K562 (cell line): ENCODE measurements at regions not wholly inside any gene's neighbourhood (a gene's known extent, or its start where the extent isn't known, plus 50 kb on each side); places are given as distances from the start of the nearest gene placed in this dataset.

Experiments
- ATAC-seq: fragments of 200-7000 bp; cut with Tn5 transposase; 3 replicates; pipeline ENCODE4 v1.9.1; 2020; ENCODE audit warnings: moderate library complexity
- BruUV-seq: library from RNA; stranded (reverse); fragments of 400-500 nt; replicated peaks from 2 replicates; lab custom pipeline; 2021; lab: Mats Ljungman, UMichigan
- CTCF ChIA-PET: fragments of 300-600 bp; formaldehyde crosslinking; extraction: SDS; loops from one replicate; lab custom pipeline; 2021; ENCODE audit warnings: low intra/inter-chr PET ratio; lab: Yijun Ruan, JAX
- POLR2A ChIA-PET: fragments of 300-600, 350-650 bp; sonication (Branson Sonifier 250); formaldehyde crosslinking; extraction: SDS; loops from one replicate; lab custom pipeline; 2021; ENCODE audit warnings: antibody characterized with exemption, inconsistent platforms; lab: Yijun Ruan, JAX
- DNase-seq, 4 experiments: peaks; one replicate each; pipeline versions ENCODE4 v3.0.0 to v3.0.0-alpha.2; 2011 to 2018; ENCODE audit warnings: low spot score in 3 of 4, mixed read lengths in 3 of 4; ENCODE audit errors: extremely low read depth in 1 of 4
- FAIRE-seq: peaks from 2 replicates; lab custom pipeline; 2011; peaks lifted over from hg19 to GRCh38; lab: Jason Lieb, UNC
- H2AFZ ChIP-seq: 2 replicates; pipeline ENCODE4 v1.6.0; 2011; ENCODE audit warnings: low read depth, low read length, control low read depth, inconsistent platforms
- H3K27ac ChIP-seq: fragments of 200-600 bp; 3 replicates; pipeline ENCODE4 v1.8.0; 2011; ENCODE audit warnings: low read depth, mild to moderate bottlenecking, control low read depth, inconsistent platforms, low read length, moderate library complexity, mixed read lengths; ENCODE audit errors: extremely low read depth
- H3K27me3 ChIP-seq, 2 experiments: fragments of 300-600 bp in 1 of 2; 2 replicates in 1 of 2; 3 replicates in 1 of 2; pipeline versions ENCODE4 v1.6.0 to v1.8.0; 2011; ENCODE audit warnings: inconsistent platforms in 2 of 2, low read length in 2 of 2, mild to moderate bottlenecking in 1 of 2, mixed read lengths in 1 of 2, moderate library complexity in 1 of 2; ENCODE audit not compliant: control insufficient read depth in 2 of 2, insufficient read depth in 2 of 2
- H3K36me3 ChIP-seq: fragments of 300-600 bp; 3 replicates; pipeline ENCODE4 v1.8.0; 2011; ENCODE audit warnings: mild to moderate bottlenecking, low read length, inconsistent platforms; ENCODE audit not compliant: control insufficient read depth, insufficient read depth
- H3K4me1 ChIP-seq, 2 experiments: fragments of 200-600 bp in 1 of 2; replicated peaks in 1 of 2; 2 replicates in 1 of 2; 3 replicates in 1 of 2; pipeline versions ENCODE4 v1.5.1 to v1.8.0; 2011; ENCODE audit warnings: inconsistent platforms in 2 of 2, low read length in 2 of 2, mild to moderate bottlenecking in 1 of 2, mixed read lengths in 1 of 2, moderate library complexity in 1 of 2; ENCODE audit not compliant: control insufficient read depth in 2 of 2, insufficient read depth in 2 of 2
- H3K4me2 ChIP-seq: 2 replicates; pipeline ENCODE4 v1.6.1; 2011; ENCODE audit warnings: low read length, control low read depth, inconsistent platforms, mixed read lengths; ENCODE audit not compliant: insufficient read depth
- H3K4me3 ChIP-seq: fragments of 200-600 bp; sonication (generic), shearing (Covaris generic); 2 replicates; pipeline ENCODE4 v1.5.1; 2016; ENCODE audit warnings: control low read depth, inconsistent platforms
- H3K79me2 ChIP-seq: fragments of 200-600 bp; 3 replicates; pipeline ENCODE4 v1.8.0; 2011; ENCODE audit warnings: low read length, inconsistent platforms; ENCODE audit not compliant: control insufficient read depth, insufficient read depth
- H3K9ac ChIP-seq, 2 experiments: 2 replicates each; pipeline versions ENCODE4 v1.6.0 to v1.6.1; 2011; ENCODE audit warnings: low read depth in 2 of 2, low read length in 2 of 2, control low read depth in 1 of 2, inconsistent platforms in 1 of 2, mild to moderate bottlenecking in 1 of 2, mixed read lengths in 1 of 2; ENCODE audit not compliant: insufficient read depth in 1 of 2
- H3K9me1 ChIP-seq: one replicate; pipeline ENCODE4 v1.6.0; 2011; ENCODE audit warnings: inconsistent platforms, mild to moderate bottlenecking, low read length, moderate library complexity; ENCODE audit not compliant: control insufficient read depth, insufficient read depth
- H3K9me3 ChIP-seq: replicated peaks from 2 replicates; pipeline ENCODE4 v1.5.1; 2011; ENCODE audit warnings: low read depth, low read length, inconsistent platforms; ENCODE audit not compliant: control insufficient read depth, insufficient read depth
- H4K20me1 ChIP-seq: replicated peaks from 2 replicates; pipeline ENCODE4 v1.6.1; 2011; ENCODE audit warnings: low read length, inconsistent platforms, mixed read lengths; ENCODE audit not compliant: control insufficient read depth, insufficient read depth
- DPF2 ChIP-seq: fragments of 450-650 bp; IDR thresholded peaks from 2 replicates; pipeline ENCODE4 v1.6.1; 2016
- ESRRA ChIP-seq: fragments of 450-650 bp; IDR thresholded peaks from 2 replicates; pipeline ENCODE4 v1.6.1; 2014; ENCODE audit warnings: low read depth, mild to moderate bottlenecking, moderate library complexity, borderline replicate concordance
- FOSL1 ChIP-seq: fragments of 200-800 bp; sonication (Bioruptor generic); conservative IDR thresholded peaks from 2 replicates; pipeline ENCODE4 v1.6.1; 2016; ENCODE audit warnings: missing genetic modification characterization, missing compliant biosample characterization
- NR2C2 ChIP-seq, 2 experiments: fragments of 200-800 bp in 1 of 2; sonication (Bioruptor generic) in 1 of 2; sonication (generic) in 1 of 2; formaldehyde crosslinking in 1 of 2; IDR thresholded peaks; 2 replicates each; pipeline versions ENCODE4 v1.6.1 to v1.8.0; 2016 to 2022; ENCODE audit warnings: mild to moderate bottlenecking in 1 of 2, missing compliant biosample characterization in 1 of 2, missing genetic modification characterization in 1 of 2, missing genetic modification reagents in 1 of 2
- PTTG1 ChIP-seq: fragments of 450-650 bp; IDR thresholded peaks from 2 replicates; pipeline ENCODE4 v1.6.1; 2016; ENCODE audit warnings: low read depth, mild to moderate bottlenecking, missing genetic modification characterization, missing compliant biosample characterization
- RAD21 ChIP-seq, 2 experiments: fragments of 250-450 bp in 1 of 2; fragments of 450-650 bp in 1 of 2; sonication (Bioruptor Pico) in 1 of 2; formaldehyde crosslinking in 1 of 2; IDR thresholded peaks in 1 of 2; conservative IDR thresholded peaks in 1 of 2; 2 replicates each; pipeline versions ENCODE4 v1.4.0 to v1.8.0; 2020 to 2022; ENCODE audit warnings: mild to moderate bottlenecking in 2 of 2, moderate library complexity in 1 of 2
- RBM15 ChIP-seq: fragments of 200-400 bp; formaldehyde crosslinking; IDR thresholded peaks from 2 replicates; pipeline ENCODE4 v1.6.1; 2018; ENCODE audit warnings: mild to moderate bottlenecking, low read length, moderate library complexity; ENCODE audit not compliant: insufficient read depth
- RBM25 ChIP-seq: fragments of 200-400 bp; formaldehyde crosslinking; IDR thresholded peaks from 2 replicates; pipeline ENCODE4 v1.6.1; 2018; ENCODE audit warnings: low read length, low read depth, moderate library complexity; ENCODE audit not compliant: severe bottlenecking
- RFX7 ChIP-seq: fragments of 250-450 bp; sonication (Bioruptor Pico); IDR thresholded peaks from 2 replicates; pipeline ENCODE4 v1.5.1; 2021; ENCODE audit warnings: mild to moderate bottlenecking
- SMC3 ChIP-seq: conservative IDR thresholded peaks from 2 replicates; pipeline ENCODE4 v1.6.1; 2011; ENCODE audit warnings: low read depth, low read length, improper control_type of control experiment; ENCODE audit not compliant: insufficient read depth
- ZBTB17 ChIP-seq: fragments of 450-650 bp; formaldehyde crosslinking; IDR thresholded peaks from 2 replicates; pipeline ENCODE4 v1.4.0; 2020; ENCODE audit warnings: mild to moderate bottlenecking
- ZNF124 ChIP-seq: sonication (generic); formaldehyde crosslinking; IDR thresholded peaks from 2 replicates; pipeline ENCODE4 v1.8.1; 2022; ENCODE audit warnings: missing genetic modification reagents
- ZNF41 ChIP-seq: fragments of 250-450 bp; sonication (Bioruptor Pico); conservative IDR thresholded peaks from 2 replicates; pipeline ENCODE4 v1.4.0; 2020; ENCODE audit warnings: mild to moderate bottlenecking
- ZNF644 ChIP-seq: fragments of 200-800 bp; sonication (Bioruptor generic); IDR thresholded peaks from 2 replicates; pipeline ENCODE4 v1.6.1; 2016; ENCODE audit warnings: low read depth, missing genetic modification characterization, missing compliant biosample characterization
- WGBS: fragments of 100-300 bp; shearing (Covaris generic); methylation state at CpG from one replicate; pipeline ENCODE4 v1.1.6; 2016; ENCODE audit warnings: low coverage, mixed read lengths; ENCODE audit not compliant: insufficient coverage; ENCODE audit errors: missing lambda C conversion rate; 5-methylcytosine and 5-hydroxymethylcytosine counted together
- in situ Hi-C: fragments of 300-500 bp; cut with MboI; formaldehyde crosslinking; loops from 4 replicates; pipeline ENCODE4 v1.15.0; 2018; ENCODE audit warnings: inconsistent platforms, mixed read lengths
- intact Hi-C: fragments of 100-400 bp; cut with micrococcal nuclease; formaldehyde crosslinking; loops from 2 replicates; pipeline ENCODE4 v1.14.2; 2022
- TF ChIP-seq, protein P1 (sequence below), 3 experiments: IDR thresholded peaks in 2 of 3; conservative IDR thresholded peaks in 1 of 3; 2 replicates each; pipeline ENCODE4 v1.5.1; 2011 to 2012; ENCODE audit warnings: low read length in 3 of 3, mild to moderate bottlenecking in 3 of 3, control low read depth in 2 of 3, improper control_type of control experiment in 1 of 3, inconsistent platforms in 1 of 3, low read depth in 1 of 3, mixed read lengths in 1 of 3, moderate library complexity in 1 of 3; ENCODE audit not compliant: insufficient read depth in 2 of 3

DNA sequence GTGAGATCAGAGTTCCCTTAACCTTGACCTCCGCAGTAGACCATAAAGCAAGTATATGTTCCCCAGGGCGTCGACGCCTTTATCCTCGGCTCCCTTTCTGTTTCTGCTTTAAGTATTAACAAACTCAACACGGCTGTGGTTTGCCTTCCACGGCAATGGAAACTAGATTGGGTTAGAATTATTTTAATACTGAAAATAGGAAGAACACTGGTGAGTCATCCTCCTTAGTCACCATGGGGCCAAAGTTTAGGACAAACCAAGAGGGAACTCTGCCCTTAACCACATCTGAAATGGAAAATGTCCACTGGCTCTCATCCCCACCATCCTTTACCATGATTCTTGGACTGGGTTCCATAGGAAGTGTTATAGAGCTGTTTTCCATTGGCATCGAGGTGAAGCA is 386.1 kb downstream of the ACTL7B start:
- intact Hi-C loops, result no loop called here
- BruUV-seq, result no TSS peak
- 0% methylated on average over 8 of the region's 8 CpGs for WGBS
- no peaks in the 10 kb centered on the region for H3K79me2 ChIP-seq
- H3K9me1 ChIP-seq, result no peaks in the 10 kb centered on the region
- H3K36me3 ChIP-seq, result no peaks in the 10 kb centered on the region
- no peak overlapping the region for H3K4me2 ChIP-seq
- DNase-seq (no peak), ATAC-seq (no peak)
- H3K27ac ChIP-seq, result no peak overlapping the region
- H4K20me1 ChIP-seq, result no peaks in the 10 kb centered on the region
- POLR2A ChIA-PET, result no interaction called here
- CTCF ChIA-PET, result no interaction called here
- no peak overlapping the region for H2AFZ ChIP-seq
- H3K4me1 ChIP-seq, result 0 out of 5 replicates have a peak, but pooled peaks cover 0 to 2% of the 10 kb centered on the region in 2 experiments
- H3K9me3 ChIP-seq, result no peaks in the 10 kb centered on the region
- no peaks in the 10 kb centered on the region for H3K27me3 ChIP-seq
- H3K9ac ChIP-seq, result no peak overlapping the region
- in situ Hi-C loops, result no loop called here
- no peak for TF ChIP-seq RBM15
- TF ChIP-seq FOSL1 (tag), result peak; percentile 34; the same call in 1 of the 2 replicates
- no peak for TF ChIP-seq PTTG1 (tag)
- TF ChIP-seq ZNF41, result no peak
- no peak for TF ChIP-seq RBM25
- no peak for TF ChIP-seq DPF2
- TF ChIP-seq, all 486 proteins: peak for 1
- no peak overlapping the region for H3K4me3 ChIP-seq
- no peak for FAIRE-seq

DNA sequence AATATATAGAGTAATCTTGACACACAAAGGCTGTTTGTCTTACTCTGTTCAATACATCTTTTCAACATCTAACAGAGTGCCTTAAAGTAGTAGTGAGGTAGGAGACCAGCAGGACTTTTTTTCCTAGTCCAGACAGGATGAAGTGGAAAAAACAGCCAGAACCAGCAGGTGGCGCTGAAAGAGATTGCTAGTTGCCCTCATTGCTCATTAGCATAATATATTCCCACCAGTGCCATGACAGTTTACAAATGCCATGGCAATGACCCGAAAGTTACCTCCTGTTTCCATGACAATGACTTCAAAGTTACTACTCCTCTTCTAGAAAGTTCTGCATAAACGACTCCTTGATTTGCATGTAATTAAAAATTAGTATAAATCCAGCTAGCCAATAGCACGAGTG is 387.4 kb downstream of the ACTL7B start:
- no peaks in the 10 kb centered on the region for H4K20me1 ChIP-seq
- ChIA-PET CTCF (no interaction called here), POLR2A (interaction anchor here (0.6 kb wide), 2 partner anchors 13 to 81 kb away, joined by 3 read pairs; no protein-coding TSS in a partner anchor)
- H3K9me3 ChIP-seq, result no peaks in the 10 kb centered on the region
- ATAC-seq, result peak; percentile 98
- BruUV-seq, result no TSS peak
- H2AFZ ChIP-seq, result 0 out of 2 replicates have a peak overlapping the region, but pooled peaks have one; percentile 6
- H3K4me2 ChIP-seq, result no peak overlapping the region; the same call in 1 of the 2 replicates
- 0 out of 5 replicates have a peak, but pooled peaks cover 0 to 2% of the 10 kb centered on the region in 2 experiments for H3K4me1 ChIP-seq
- no peaks in the 10 kb centered on the region for H3K79me2 ChIP-seq
- H3K27ac ChIP-seq, result no peak overlapping the region
- intact Hi-C loops (loop anchor here (1.0 kb wide), 2 partner anchors 97 to 293 kb away; no protein-coding TSS in a partner anchor), in situ Hi-C loops (no loop called here)
- H3K9ac ChIP-seq, result no peak overlapping the region
- FAIRE-seq, result peak; percentile 82
- 1% methylated on average over 4 of the region's 4 CpGs for WGBS
- no peak overlapping the region for H3K4me3 ChIP-seq
- no peaks in the 10 kb centered on the region for H3K27me3 ChIP-seq
- no peaks in the 10 kb centered on the region for H3K36me3 ChIP-seq
- peak; percentile 35 to 67 (median 40) for DNase-seq
- no peaks in the 10 kb centered on the region for H3K9me1 ChIP-seq
- TF ChIP-seq SMC3 (peak; percentile 43; the same call in 1 of the 2 replicates), RAD21 (CRISPR knock-in tag; conservative IDR thresholded peaks at IDR 0.05 in 1 of 2, IDR thresholded peaks at IDR 0.05 in 1 of 2) (peak in 1 of 2 experiments; percentile 32; a peak in 2 of 4 replicates), ZBTB17 (CRISPR knock-in tag) (no peak), NR2C2 (CRISPR knock-in tag; IDR thresholded peaks at IDR 0.05) (no peak), NR2C2 (tag; IDR thresholded peaks at IDR 0.05) (peak; percentile 49), ZNF124 (CRISPR knock-in tag) (no peak), ESRRA (0 out of 2 replicates have a peak, but pooled peaks have one; percentile 25), ZNF644 (no peak), RFX7 (CRISPR knock-in tag) (no peak)
- TF ChIP-seq, protein P1, sequence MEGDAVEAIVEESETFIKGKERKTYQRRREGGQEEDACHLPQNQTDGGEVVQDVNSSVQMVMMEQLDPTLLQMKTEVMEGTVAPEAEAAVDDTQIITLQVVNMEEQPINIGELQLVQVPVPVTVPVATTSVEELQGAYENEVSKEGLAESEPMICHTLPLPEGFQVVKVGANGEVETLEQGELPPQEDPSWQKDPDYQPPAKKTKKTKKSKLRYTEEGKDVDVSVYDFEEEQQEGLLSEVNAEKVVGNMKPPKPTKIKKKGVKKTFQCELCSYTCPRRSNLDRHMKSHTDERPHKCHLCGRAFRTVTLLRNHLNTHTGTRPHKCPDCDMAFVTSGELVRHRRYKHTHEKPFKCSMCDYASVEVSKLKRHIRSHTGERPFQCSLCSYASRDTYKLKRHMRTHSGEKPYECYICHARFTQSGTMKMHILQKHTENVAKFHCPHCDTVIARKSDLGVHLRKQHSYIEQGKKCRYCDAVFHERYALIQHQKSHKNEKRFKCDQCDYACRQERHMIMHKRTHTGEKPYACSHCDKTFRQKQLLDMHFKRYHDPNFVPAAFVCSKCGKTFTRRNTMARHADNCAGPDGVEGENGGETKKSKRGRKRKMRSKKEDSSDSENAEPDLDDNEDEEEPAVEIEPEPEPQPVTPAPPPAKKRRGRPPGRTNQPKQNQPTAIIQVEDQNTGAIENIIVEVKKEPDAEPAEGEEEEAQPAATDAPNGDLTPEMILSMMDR (IDR thresholded peaks at IDR 0.05 in 2 of 3, conservative IDR thresholded peaks at IDR 0.05 in 1 of 3; ENCODE audit: insufficient read depth in 2 of 3, low read depth in 1 of 3, low read length in 3 of 3), result peak; percentile 59 to 72 (median 72)
